Heart left ventricle (tissue), 13 donors: ENCODE measurements at regions not wholly inside any gene's neighbourhood (a gene's known extent, or its start where the extent isn't known, plus 50 kb on each side); places are given as distances from the start of the nearest gene placed in this dataset.

Source experiments
- POLR2A ChIP-seq, 2 donors: fragments of 450-650 bp; IDR thresholded peaks; one replicate each; pipeline ENCODE4 v1.6.1; 2017; ENCODE audit warnings: antibody characterized with exemption in 2 of 2, mild to moderate bottlenecking in 2 of 2, moderate library complexity in 2 of 2
- TF ChIP-seq, protein P1 (sequence below), 12 donors: fragments of 200-600 bp; sonication (generic) in 4 of 12; IDR thresholded peaks; one replicate each; pipeline versions ENCODE4 v1.5.0 to v1.8.0; 2018 to 2022; ENCODE audit warnings: antibody characterized with exemption in 12 of 12, mild to moderate bottlenecking in 5 of 12
- donor health status: ischemic (EF 13 %, LVEDD 7.1; RV severe dilation, severe dysfunction).
- donor health status: DM: no; HTN: yes; CAD: no.
- donor health status: DM: no; HTN: no; CAD: no.
- donor health status: ischemic (EF 25% LVEDD 6.9; RV normal size, moderate dysfunction).
- donor health status: ischemic (EF 25% LVEDD 5.7; RV mildly dilated, moderate dysfunction).
- donor health status: ischemic (EF 35%, LVEDD 5.7; RV mildly dilated, moderate dysfunction).
- donor health status: nonischemic (EF 11% LVEDD 7.7; RV severe dilation, severe dysfunction).
- donor health status: DM: yes; HTN: yes; CAD: no.
- donor health status: PGD.
- donor health status: ischemic (EF 29% LVEDD 5.4; RV normal size, mild dysfunction).
- donor health status: nonischemic (EF 23%, LVEDD 6.1; RV moderate dilation, normal function).

- TF ChIP-seq, protein P1, sequence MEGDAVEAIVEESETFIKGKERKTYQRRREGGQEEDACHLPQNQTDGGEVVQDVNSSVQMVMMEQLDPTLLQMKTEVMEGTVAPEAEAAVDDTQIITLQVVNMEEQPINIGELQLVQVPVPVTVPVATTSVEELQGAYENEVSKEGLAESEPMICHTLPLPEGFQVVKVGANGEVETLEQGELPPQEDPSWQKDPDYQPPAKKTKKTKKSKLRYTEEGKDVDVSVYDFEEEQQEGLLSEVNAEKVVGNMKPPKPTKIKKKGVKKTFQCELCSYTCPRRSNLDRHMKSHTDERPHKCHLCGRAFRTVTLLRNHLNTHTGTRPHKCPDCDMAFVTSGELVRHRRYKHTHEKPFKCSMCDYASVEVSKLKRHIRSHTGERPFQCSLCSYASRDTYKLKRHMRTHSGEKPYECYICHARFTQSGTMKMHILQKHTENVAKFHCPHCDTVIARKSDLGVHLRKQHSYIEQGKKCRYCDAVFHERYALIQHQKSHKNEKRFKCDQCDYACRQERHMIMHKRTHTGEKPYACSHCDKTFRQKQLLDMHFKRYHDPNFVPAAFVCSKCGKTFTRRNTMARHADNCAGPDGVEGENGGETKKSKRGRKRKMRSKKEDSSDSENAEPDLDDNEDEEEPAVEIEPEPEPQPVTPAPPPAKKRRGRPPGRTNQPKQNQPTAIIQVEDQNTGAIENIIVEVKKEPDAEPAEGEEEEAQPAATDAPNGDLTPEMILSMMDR (IDR thresholded peaks at IDR 0.05) = no peak
- TF ChIP-seq POLR2A (IDR thresholded peaks at IDR 0.05) = no peak
These were observed 484.7 kb upstream of the CNTN4 start for GRCh38 chr3:1613962-1614361.
